SH-SY5Y (cell line): ENCODE measurements at regions not wholly inside any gene's neighbourhood (a gene's known extent, or its start where the extent isn't known, plus 50 kb on each side); places are given as distances from the start of the nearest gene placed in this dataset.

Experiments used
- GATA2 ChIP-seq: IDR thresholded peaks from 2 replicates; pipeline ENCODE4 v1.6.1; 2011; ENCODE audit warnings: mild to moderate bottlenecking, low read depth, low read length
- GATA3 ChIP-seq: IDR thresholded peaks from 2 replicates; pipeline ENCODE4 v1.6.1; 2011; ENCODE audit warnings: low read depth, mild to moderate bottlenecking, low read length, moderate library complexity

DNA sequence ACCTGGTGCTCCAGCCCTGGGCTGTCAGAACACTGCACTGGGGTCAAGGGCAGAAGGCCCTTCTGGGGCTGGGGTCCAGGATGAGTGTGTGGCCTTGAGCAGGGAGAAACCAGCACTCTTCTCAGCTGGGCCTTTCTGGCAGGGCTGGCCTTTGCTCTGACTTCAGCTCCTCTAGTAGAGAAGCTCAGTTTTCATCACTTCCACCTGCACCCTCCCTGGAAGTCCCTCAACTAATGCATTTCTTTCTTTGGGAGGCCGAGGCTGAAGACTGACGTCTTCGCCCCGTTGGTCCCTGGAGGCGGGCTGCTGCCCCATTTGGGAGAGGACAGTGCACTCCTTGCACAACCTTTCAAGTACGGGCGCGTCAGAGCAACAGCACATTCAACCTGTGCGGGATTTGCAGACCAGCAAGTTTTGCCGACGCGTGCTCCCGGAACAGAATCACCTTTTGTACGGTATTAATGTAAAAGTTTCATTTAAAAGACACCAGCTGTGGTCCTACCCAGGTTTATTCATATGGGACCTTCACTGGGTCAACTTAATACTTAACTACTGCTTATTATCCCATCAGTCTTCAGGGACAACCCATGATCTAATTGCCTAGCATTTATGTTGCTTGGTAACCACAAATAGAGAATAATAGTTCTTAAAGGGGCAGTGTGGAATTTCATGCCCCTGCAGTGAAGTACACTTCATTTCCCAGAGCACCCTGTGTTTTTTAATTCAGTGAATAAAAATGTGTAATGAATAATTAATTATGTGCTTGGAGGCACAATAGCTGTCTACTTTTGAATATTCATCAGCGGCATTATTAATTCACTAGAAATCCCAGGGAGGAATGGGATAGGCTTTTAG, 134.8 kb upstream of the VRK1 start:
- TF ChIP-seq GATA2: no peak
- no peak for TF ChIP-seq GATA3
